ENCODE measurements at regions not wholly inside any gene's neighbourhood (a gene's known extent, or its start where the extent isn't known, plus 50 kb on each side); places are given as distances from the start of the nearest gene placed in this dataset.

DNA sequence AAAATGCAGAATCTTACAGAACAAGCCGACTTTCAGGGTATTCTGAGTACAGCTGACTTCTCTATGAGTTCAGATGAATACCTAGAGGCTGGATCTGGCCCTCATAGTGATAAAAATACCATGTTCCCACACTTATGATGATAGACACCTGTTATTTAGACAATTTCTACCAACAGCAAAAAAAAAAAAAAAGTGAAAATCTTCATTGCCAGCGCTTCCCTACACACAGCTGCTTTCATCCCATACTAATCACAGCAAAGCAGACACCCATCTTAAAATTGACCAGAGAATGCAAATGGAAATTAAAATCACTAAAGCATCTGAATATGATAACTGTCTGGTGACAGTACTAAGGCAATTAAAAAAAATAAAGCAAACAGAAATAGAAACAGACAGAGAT, 132.1 kb upstream of the ADGRL3 start:
- TF ChIP-seq JUN (IDR thresholded peaks at IDR 0.05; ENCODE audit: borderline replicate concordance, insufficient read depth, insufficient read length, low read depth) (no peak), MYC (IDR thresholded peaks at IDR 0.05; ENCODE audit: low read depth, low read length) (no peak)
